ENCODE measurements at regions not wholly inside any gene's neighbourhood (a gene's known extent, or its start where the extent isn't known, plus 50 kb on each side); places are given as distances from the start of the nearest gene placed in this dataset.

GRCh38 chr6:126947070-126947469 is 171.4 kb upstream of the RSPO3 start:
- Histone ChIP-seq H3K27me3 (no peaks in the 10 kb centered on the region), H3K27ac (no peak overlapping the region), H3K9me3 (no peaks in the 10 kb centered on the region), H3K4me1 (no peaks in the 10 kb centered on the region), H3K36me3 (no peaks in the 10 kb centered on the region), H3K4me3 (no peak overlapping the region)
- intact Hi-C loops (cut with DNase I) = no loop called here
- TF ChIP-seq CTCF (IDR thresholded peaks at IDR 0.05) = no peak
- DNase-seq = no peak
- no peak for ATAC-seq

- intact Hi-C loops (cut with DNase I) = no loop called here
- TF ChIP-seq CTCF (IDR thresholded peaks at IDR 0.05) = no peak
- no peaks in the 10 kb centered on the region for H3K27me3 ChIP-seq
- no peaks in the 10 kb centered on the region for H3K4me1 ChIP-seq
- no peaks in the 10 kb centered on the region for H3K9me3 ChIP-seq
- no peak overlapping the region for H3K27ac ChIP-seq
- H3K36me3 ChIP-seq = no peaks in the 10 kb centered on the region
- H3K4me3 ChIP-seq = no peak overlapping the region
- no peak for ATAC-seq
- DNase-seq = no peak
Observed at GRCh38 chr6:126949786-126950185, 168.7 kb upstream of the RSPO3 start.

GRCh38 chr6:126955621-126956020 is 162.8 kb upstream of the RSPO3 start:
- TF ChIP-seq CTCF (IDR thresholded peaks at IDR 0.05) = no peak
- no peaks in the 10 kb centered on the region for H3K36me3 ChIP-seq
- DNase-seq = no peak
- no peaks in the 10 kb centered on the region for H3K27me3 ChIP-seq
- no peaks in the 10 kb centered on the region for H3K4me1 ChIP-seq
- H3K4me3 ChIP-seq = no peak overlapping the region
- no peak for ATAC-seq
- intact Hi-C loops (cut with DNase I) = no loop called here
- H3K9me3 ChIP-seq = no peaks in the 10 kb centered on the region
- H3K27ac ChIP-seq = no peak overlapping the region

- intact Hi-C loops (cut with DNase I) = no loop called here
- no peaks in the 10 kb centered on the region for H3K36me3 ChIP-seq
- DNase-seq (no peak), ATAC-seq (no peak)
- H3K27ac ChIP-seq = no peak overlapping the region
- H3K4me3 ChIP-seq = no peak overlapping the region
- TF ChIP-seq CTCF (IDR thresholded peaks at IDR 0.05) = no peak
- no peaks in the 10 kb centered on the region for H3K4me1 ChIP-seq
- no peaks in the 10 kb centered on the region for H3K9me3 ChIP-seq
- no peaks in the 10 kb centered on the region for H3K27me3 ChIP-seq
Observed at GRCh38 chr6:126957721-126958120, 160.8 kb upstream of the RSPO3 start.

- Histone ChIP-seq H3K4me1 (no peaks in the 10 kb centered on the region), H3K36me3 (no peaks in the 10 kb centered on the region), H3K27ac (no peak overlapping the region), H3K4me3 (no peak overlapping the region), H3K27me3 (no peaks in the 10 kb centered on the region), H3K9me3 (no peaks in the 10 kb centered on the region)
- TF ChIP-seq CTCF (IDR thresholded peaks at IDR 0.05) = no peak
- no peak for DNase-seq
- no peak for ATAC-seq
- intact Hi-C loops (cut with DNase I) = no loop called here
Observed at GRCh38 chr6:126959765-126960164, 158.7 kb upstream of the RSPO3 start.
